Endothelial cell of umbilical vein (primary cell): ENCODE measurements at regions not wholly inside any gene's neighbourhood (a gene's known extent, or its start where the extent isn't known, plus 50 kb on each side); places are given as distances from the start of the nearest gene placed in this dataset.

Experiments
- BruUV-seq: library from RNA; stranded (reverse); fragments of 400-500 nt; replicated peaks from 2 replicates; lab custom pipeline; 2021; lab: Mats Ljungman, UMichigan
- CTCF ChIA-PET: fragments of 300-600, 350-600 bp; sonication (Branson Sonifier 250); formaldehyde crosslinking; loops from one replicate; lab custom pipeline; 2021; ENCODE audit warnings: antibody characterized with exemption, inconsistent platforms; lab: Charles Lee
- POLR2A ChIA-PET: fragments of 300-600, 350-600 bp; sonication (Branson Sonifier 250); formaldehyde crosslinking; loops from one replicate; lab custom pipeline; 2021; ENCODE audit warnings: antibody characterized with exemption, inconsistent platforms; lab: Charles Lee
- DNase-seq: peaks from one replicate; pipeline ENCODE4 v3.0.0-alpha.2; 2011; ENCODE audit warnings: low read depth, low spot score
- FAIRE-seq: peaks from 2 replicates; lab custom pipeline; 2011; peaks lifted over from hg19 to GRCh38; lab: Jason Lieb, UNC
- H2AFZ ChIP-seq: 2 replicates; pipeline ENCODE4 v1.6.0; 2012; ENCODE audit warnings: low read depth, low read length, control low read depth, inconsistent platforms
- H3K27ac ChIP-seq: 2 replicates; pipeline ENCODE4 v1.5.1; 2011; ENCODE audit warnings: low read depth, mild to moderate bottlenecking, control low read depth, low read length, moderate library complexity; ENCODE audit not compliant: insufficient read depth
- H3K27me3 ChIP-seq, 2 experiments: 2 replicates each; pipeline versions ENCODE4 v1.6.0 to v1.6.1; 2011; ENCODE audit warnings: low read length in 2 of 2, mixed read lengths in 1 of 2; ENCODE audit not compliant: control insufficient read depth in 2 of 2, insufficient read depth in 2 of 2
- H3K36me3 ChIP-seq, 2 experiments: 2 replicates in 1 of 2; 3 replicates in 1 of 2; pipeline ENCODE4 v1.5.1; 2011; ENCODE audit warnings: low read length in 2 of 2, mild to moderate bottlenecking in 1 of 2, moderate library complexity in 1 of 2; ENCODE audit not compliant: control insufficient read depth in 2 of 2, insufficient read depth in 2 of 2; ENCODE audit errors: extremely low read depth in 1 of 2
- H3K4me1 ChIP-seq: 3 replicates; pipeline ENCODE4 v1.5.1; 2011; ENCODE audit warnings: mild to moderate bottlenecking, low read length; ENCODE audit not compliant: control insufficient read depth, insufficient read depth; ENCODE audit errors: extremely low read depth
- H3K4me2 ChIP-seq: 2 replicates; pipeline ENCODE4 v1.6.1; 2011; ENCODE audit warnings: low read length, control low read depth, mixed read lengths; ENCODE audit not compliant: insufficient read depth
- H3K4me3 ChIP-seq, 3 experiments: fragments of 200-600 bp in 1 of 3; sonication (generic), shearing (Covaris generic) in 1 of 3; replicated peaks in 1 of 3; 2 replicates each; pipeline ENCODE4 v1.5.1; 2011 to 2016; ENCODE audit warnings: control low read depth in 3 of 3, low read length in 3 of 3, mild to moderate bottlenecking in 2 of 3, inconsistent platforms in 1 of 3, low read depth in 1 of 3, moderate library complexity in 1 of 3; ENCODE audit not compliant: insufficient read depth in 1 of 3
- H3K79me2 ChIP-seq: 2 replicates; pipeline ENCODE4 v1.6.0; 2012; ENCODE audit warnings: low read length, inconsistent platforms; ENCODE audit not compliant: control insufficient read depth, insufficient read depth
- H3K9ac ChIP-seq: replicated peaks from 2 replicates; pipeline ENCODE3; 2011; ENCODE audit warnings: low read length, control low read depth; ENCODE audit not compliant: insufficient read depth; ENCODE audit errors: extremely low read depth
- H3K9me1 ChIP-seq: replicated peaks from 3 replicates; pipeline ENCODE4 v1.6.0; 2011; ENCODE audit warnings: mild to moderate bottlenecking, low read length; ENCODE audit not compliant: control insufficient read depth, insufficient read depth; ENCODE audit errors: extremely low read depth
- H3K9me3 ChIP-seq: replicated peaks from 2 replicates; pipeline ENCODE4 v1.5.1; 2012; ENCODE audit warnings: low read length, inconsistent platforms; ENCODE audit not compliant: control insufficient read depth, insufficient read depth
- H4K20me1 ChIP-seq: replicated peaks from 2 replicates; pipeline ENCODE3; 2011; ENCODE audit warnings: mild to moderate bottlenecking, low read length; ENCODE audit not compliant: control insufficient read depth, insufficient read depth; ENCODE audit errors: extremely low read depth
- CTCF ChIP-seq, 2 donors: IDR thresholded peaks; 1 replicate in 1 of 2; 2 replicates in 1 of 2; pipeline ENCODE4 v1.5.1; 2011; ENCODE audit warnings: low read length in 2 of 2, mild to moderate bottlenecking in 2 of 2, moderate library complexity in 2 of 2, control low read depth in 1 of 2, inconsistent platforms in 1 of 2, low read depth in 1 of 2; ENCODE audit not compliant: insufficient read depth in 1 of 2; ENCODE audit errors: extremely low read depth in 1 of 2
- EZH2 ChIP-seq: IDR thresholded peaks from 2 replicates; pipeline ENCODE4 v1.6.1; 2012; ENCODE audit warnings: borderline replicate concordance, low read depth, mild to moderate bottlenecking, moderate library complexity, low read length, inconsistent platforms; ENCODE audit not compliant: severe bottlenecking
- FOS ChIP-seq: IDR thresholded peaks from 2 replicates; pipeline ENCODE4 v1.6.1; 2011; ENCODE audit warnings: mild to moderate bottlenecking, low read length, moderate library complexity, borderline replicate concordance; ENCODE audit not compliant: insufficient read depth
- GATA2 ChIP-seq: IDR thresholded peaks from 2 replicates; pipeline ENCODE4 v1.7.0; 2011; ENCODE audit warnings: low read depth, mild to moderate bottlenecking, moderate library complexity, mixed read lengths, low read length; ENCODE audit not compliant: insufficient read length, insufficient read depth
- JUN ChIP-seq: IDR thresholded peaks from 2 replicates; pipeline ENCODE4 v1.6.1; 2011; ENCODE audit warnings: borderline replicate concordance, low read depth; ENCODE audit not compliant: insufficient read length, insufficient read depth
- MAX ChIP-seq: IDR thresholded peaks from 2 replicates; pipeline ENCODE4 v1.6.1; 2011; ENCODE audit not compliant: insufficient read depth, insufficient read length
- MYC ChIP-seq: IDR thresholded peaks from one replicate; pipeline ENCODE4 v1.6.1; 2011; ENCODE audit warnings: mild to moderate bottlenecking, low read depth, low read length
- POLR2A ChIP-seq: IDR thresholded peaks from 2 replicates; pipeline ENCODE4 v1.6.1; 2012; ENCODE audit warnings: low read depth, mild to moderate bottlenecking, control low read depth, low read length
- POLR2AphosphoS5 ChIP-seq: IDR thresholded peaks from 2 replicates; pipeline ENCODE4 v1.6.1; 2012; ENCODE audit warnings: low read depth, mild to moderate bottlenecking, control low read depth, low read length, moderate library complexity; ENCODE audit not compliant: insufficient read depth
- dilution Hi-C: fragments of 300-500 bp; cut with MboI; formaldehyde crosslinking; loops from one replicate; pipeline ENCODE4 v1.15.0; 2019; ENCODE audit warnings: low sequenced_read_pairs; ENCODE audit not compliant: extremely low pct_ligation_motif_present
- intact Hi-C: fragments of 100-400 bp; cut with micrococcal nuclease; formaldehyde crosslinking; loops from one replicate; pipeline ENCODE4 v1.10.0; 2022

GRCh38 chr12:28814246-28814645 is 334.8 kb upstream of the FAR2 start:
- CTCF ChIA-PET, result no interaction called here
- no peak overlapping the region for H3K9ac ChIP-seq
- no peak for FAIRE-seq

More at GRCh38 chr12:28814246-28814645, 334.8 kb upstream of the FAR2 start:
- no peaks in the 10 kb centered on the region for H3K9me1 ChIP-seq
- no peak for DNase-seq
- TF ChIP-seq MAX (no peak), JUN (no peak), GATA2 (no peak), POLR2AphosphoS5 (no peak), EZH2 (no peak), POLR2A (no peak), MYC (no peak), FOS (no peak), CTCF (IDR thresholded peaks at IDR 0.05; ENCODE audit: extremely low read depth in 1 of 2, insufficient read depth in 1 of 2, low read depth in 1 of 2, low read length in 2 of 2) (no peak)
- intact Hi-C loops (no loop called here), dilution Hi-C loops (no loop called here)
- no peaks in the 10 kb centered on the region for H3K36me3 ChIP-seq
- no peak overlapping the region for H3K27ac ChIP-seq
- no peaks in the 10 kb centered on the region for H3K27me3 ChIP-seq
- H3K9me3 ChIP-seq, result no peaks in the 10 kb centered on the region
- H3K4me1 ChIP-seq, result no peaks in the 10 kb centered on the region
- POLR2A ChIA-PET, result no interaction called here
- H4K20me1 ChIP-seq, result no peaks in the 10 kb centered on the region
- H3K79me2 ChIP-seq, result no peaks in the 10 kb centered on the region
- BruUV-seq, result no TSS peak
- no peak overlapping the region for H3K4me3 ChIP-seq
- no peak overlapping the region for H3K4me2 ChIP-seq
- H2AFZ ChIP-seq, result no peak overlapping the region
